ENCODE measurements at regions not wholly inside any gene's neighbourhood (a gene's known extent, or its start where the extent isn't known, plus 50 kb on each side); places are given as distances from the start of the nearest gene placed in this dataset.

GRCh38 chr14:65981192-65981843 lies 504.9 kb upstream of the CCDC196 start:
- TF ChIP-seq CTCF (IDR thresholded peaks at IDR 0.05): no peak
- TF ChIP-seq POLR2A (IDR thresholded peaks at IDR 0.05): no peak
